HepG2 (cell line): ENCODE measurements at regions not wholly inside any gene's neighbourhood (a gene's known extent, or its start where the extent isn't known, plus 50 kb on each side); places are given as distances from the start of the nearest gene placed in this dataset.

Experiments used
- ATAC-seq: fragments of 200-7000 bp; cut with Tn5 transposase; 3 replicates; pipeline ENCODE4 v1.9.1; 2020; ENCODE audit warnings: mild to moderate bottlenecking, moderate library complexity
- BruUV-seq: library from RNA; stranded (reverse); fragments of 400-500 nt; replicated peaks from 2 replicates; lab custom pipeline; 2021; lab: Mats Ljungman, UMichigan
- CTCF ChIA-PET: fragments of 300-600 bp; formaldehyde crosslinking; extraction: SDS; loops from one replicate; lab custom pipeline; 2021; ENCODE audit warnings: low total read pairs, inconsistent platforms, low intra/inter-chr PET ratio; lab: Yijun Ruan, JAX
- POLR2A ChIA-PET: fragments of 350-600 bp; sonication (Branson Sonifier 250); formaldehyde crosslinking; loops from one replicate; lab custom pipeline; 2020; ENCODE audit warnings: antibody characterized with exemption, inconsistent platforms; lab: Yijun Ruan, JAX
- DNase-seq: peaks from one replicate; pipeline ENCODE4 v3.0.0-alpha.2; 2015; ENCODE audit warnings: low spot score
- FAIRE-seq: peaks from 3 replicates; lab custom pipeline; 2011; peaks lifted over from hg19 to GRCh38; lab: Jason Lieb, UNC
- H2AFZ ChIP-seq: one replicate; pipeline ENCODE4 v1.6.1; 2011; ENCODE audit warnings: low read length, inconsistent platforms
- H3K27ac ChIP-seq: fragments of 300-600 bp; 3 replicates; pipeline ENCODE4 v1.8.0; 2011; ENCODE audit warnings: mixed run types, mild to moderate bottlenecking, mixed read lengths, low read length, inconsistent platforms; ENCODE audit not compliant: insufficient read depth; ENCODE audit errors: extremely low read length
- H3K27me3 ChIP-seq, 2 experiments: fragments of 200-600 bp in 1 of 2; 2 replicates in 1 of 2; 3 replicates in 1 of 2; pipeline versions ENCODE4 v1.6.0 to v1.8.0; 2011; ENCODE audit warnings: low read length in 2 of 2, mild to moderate bottlenecking in 2 of 2, moderate library complexity in 2 of 2, inconsistent platforms in 1 of 2; ENCODE audit not compliant: insufficient read depth in 2 of 2, control insufficient read depth in 1 of 2
- H3K36me3 ChIP-seq, 2 experiments: fragments of 200-600 bp in 1 of 2; replicated peaks in 1 of 2; 2 replicates in 1 of 2; 3 replicates in 1 of 2; pipeline versions ENCODE4 v1.5.1 to v1.8.0; 2011; ENCODE audit warnings: low read length in 2 of 2, inconsistent platforms in 1 of 2; ENCODE audit not compliant: insufficient read depth in 2 of 2, control insufficient read depth in 1 of 2
- H3K4me1 ChIP-seq: 2 replicates; pipeline ENCODE4 v1.5.1; 2012; ENCODE audit warnings: low read length, inconsistent platforms; ENCODE audit not compliant: insufficient read depth
- H3K4me2 ChIP-seq: 2 replicates; pipeline ENCODE4 v1.6.0; 2011; ENCODE audit warnings: low read depth, low read length, inconsistent platforms
- H3K4me3 ChIP-seq, 3 experiments: fragments of 200-600 bp in 1 of 3; sonication (generic), shearing (Covaris generic) in 1 of 3; replicated peaks in 1 of 3; 2 replicates each; pipeline ENCODE4 v1.5.1; 2011 to 2016; ENCODE audit warnings: low read length in 3 of 3, inconsistent platforms in 2 of 3, low read depth in 2 of 3, mild to moderate bottlenecking in 2 of 3, control low read depth in 1 of 3, mixed read lengths in 1 of 3; ENCODE audit not compliant: insufficient read depth in 1 of 3
- H3K79me2 ChIP-seq: one replicate; pipeline ENCODE4 v1.6.1; 2011; ENCODE audit warnings: low read length, inconsistent platforms; ENCODE audit not compliant: insufficient read depth
- H3K9ac ChIP-seq: 2 replicates; pipeline ENCODE4 v1.6.0; 2011; ENCODE audit warnings: mild to moderate bottlenecking, low read depth, low read length, inconsistent platforms; ENCODE audit not compliant: insufficient read depth
- H3K9me3 ChIP-seq: 2 replicates; pipeline ENCODE4 v1.5.1; 2012; ENCODE audit warnings: mild to moderate bottlenecking, low read length
- H4K20me1 ChIP-seq: 2 replicates; pipeline ENCODE4 v1.6.0; 2011; ENCODE audit warnings: inconsistent platforms, mild to moderate bottlenecking, low read length, moderate library complexity; ENCODE audit not compliant: insufficient read depth
- CERS6 ChIP-seq: sonication (generic); formaldehyde crosslinking; IDR thresholded peaks from 2 replicates; pipeline ENCODE4 v1.5.0; 2020; ENCODE audit warnings: missing genetic modification reagents
- CHCHD3 ChIP-seq: sonication (generic); formaldehyde crosslinking; IDR thresholded peaks from 2 replicates; pipeline ENCODE4 v1.8.0; 2022; ENCODE audit warnings: mild to moderate bottlenecking, missing genetic modification reagents, moderate library complexity
- FOXP4 ChIP-seq: sonication (generic); formaldehyde crosslinking; IDR thresholded peaks from 2 replicates; pipeline ENCODE4 v1.4.0; 2020; ENCODE audit warnings: missing genetic modification reagents
- GATAD2A ChIP-seq: IDR thresholded peaks from 2 replicates; pipeline ENCODE4 v1.6.1; 2016
- KLF6 ChIP-seq: IDR thresholded peaks from 2 replicates; pipeline ENCODE4 v1.8.0; 2016; ENCODE audit warnings: missing biosample characterization, missing genetic modification reagents
- NR2F2 ChIP-seq: IDR thresholded peaks from 2 replicates; pipeline ENCODE4 v1.6.1; 2012; ENCODE audit warnings: low read depth, inconsistent platforms, borderline replicate concordance
- SIX1 ChIP-seq: sonication (generic); formaldehyde crosslinking; IDR thresholded peaks from 2 replicates; pipeline ENCODE4 v1.4.0; 2020; ENCODE audit warnings: missing genetic modification reagents, borderline replicate concordance
- TFDP1 ChIP-seq: IDR thresholded peaks from 2 replicates; pipeline ENCODE4 v1.6.1; 2016; ENCODE audit warnings: missing compliant biosample characterization, missing genetic modification reagents, borderline replicate concordance
- TIGD3 ChIP-seq: sonication (generic); formaldehyde crosslinking; IDR thresholded peaks from 2 replicates; pipeline ENCODE4 v1.5.1; 2020; ENCODE audit warnings: mild to moderate bottlenecking, missing genetic modification reagents, borderline replicate concordance
- XRCC5 ChIP-seq: fragments of 200-400 bp; formaldehyde crosslinking; optimal IDR thresholded peaks from 2 replicates; pipeline ENCODE3; 2017; ENCODE audit warnings: mild to moderate bottlenecking, low read length
- ZBTB38 ChIP-seq: sonication (generic); formaldehyde crosslinking; IDR thresholded peaks from 2 replicates; pipeline ENCODE4 v1.5.1; 2020; ENCODE audit warnings: mild to moderate bottlenecking, missing genetic modification reagents
- ZFP90 ChIP-seq: sonication (generic); formaldehyde crosslinking; IDR thresholded peaks from 2 replicates; pipeline ENCODE4 v1.8.0; 2022; ENCODE audit warnings: missing genetic modification reagents, mild to moderate bottlenecking, inconsistent platforms, borderline replicate concordance
- ZMYM2 ChIP-seq: sonication (generic); formaldehyde crosslinking; IDR thresholded peaks from 2 replicates; pipeline ENCODE4 v1.8.0; 2022; ENCODE audit warnings: mild to moderate bottlenecking, missing genetic modification reagents
- ZNF614 ChIP-seq: IDR thresholded peaks from 2 replicates; pipeline ENCODE4 v1.6.1; 2018; ENCODE audit warnings: missing biosample characterization, missing genetic modification reagents, inconsistent platforms, borderline replicate concordance
- ZNF672 ChIP-seq: sonication (generic); formaldehyde crosslinking; IDR thresholded peaks from 2 replicates; pipeline ENCODE4 v1.8.1; 2022; ENCODE audit warnings: missing genetic modification reagents
- ZNF709 ChIP-seq: sonication (generic); formaldehyde crosslinking; IDR thresholded peaks from 2 replicates; pipeline ENCODE4 v1.5.0; 2020; ENCODE audit warnings: mild to moderate bottlenecking, missing genetic modification reagents
- ZNF883 ChIP-seq: sonication (generic); formaldehyde crosslinking; IDR thresholded peaks from 2 replicates; pipeline ENCODE4 v1.5.1; 2020; ENCODE audit warnings: mild to moderate bottlenecking, missing genetic modification reagents; ENCODE audit errors: not compliant biosample characterization
- ZNF891 ChIP-seq: sonication (generic); formaldehyde crosslinking; IDR thresholded peaks from 2 replicates; pipeline ENCODE4 v1.5.0; 2020; ENCODE audit warnings: mild to moderate bottlenecking, missing genetic modification reagents
- ZSCAN21 ChIP-seq: sonication (generic); formaldehyde crosslinking; IDR thresholded peaks from 2 replicates; pipeline ENCODE4 v1.8.0; 2022; ENCODE audit warnings: mild to moderate bottlenecking, missing genetic modification reagents, moderate library complexity, borderline replicate concordance
- WGBS: methylation state at CpG from one replicate; pipeline ENCODE4 v1.1.6; 2017; ENCODE audit warnings: low lambda C conversion rate; 5-methylcytosine and 5-hydroxymethylcytosine counted together
- in situ Hi-C: cut with HindIII; loops from 2 replicates; pipeline ENCODE4 v1.10.0; 2017; ENCODE audit warnings: low pct_unique_long_range_greater_than_20kb; ENCODE audit not compliant: extremely low pct_ligation_motif_present
- intact Hi-C: fragments of 100-400 bp; cut with micrococcal nuclease; formaldehyde crosslinking; loops from one replicate; pipeline ENCODE4 v1.10.0; 2022; ENCODE audit not compliant: unreplicated experiment

GRCh38 chrX:13099121-13099520, 54.7 kb upstream of the FAM9C start (continued):
- no peak for TF ChIP-seq TFDP1 (CRISPR knock-in tag)
- TF ChIP-seq ZNF891, result no peak
- TF ChIP-seq XRCC5, result no peak
- no peak for TF ChIP-seq ZBTB38
- no peak for TF ChIP-seq KLF6
- TF ChIP-seq ZSCAN21 (CRISPR knock-in tag), result no peak

- Histone ChIP-seq H3K9ac (no peak overlapping the region), H4K20me1 (no peaks in the 10 kb centered on the region), H3K79me2 (no peaks in the 10 kb centered on the region), H3K36me3 (no peaks in the 10 kb centered on the region), H3K9me3 (no peaks in the 10 kb centered on the region), H3K27ac (no peak overlapping the region), H3K4me2 (no peak overlapping the region), H3K27me3 (no peaks in the 10 kb centered on the region), H3K4me1 (no peaks in the 10 kb centered on the region), H2AFZ (no peak overlapping the region), H3K4me3 (no peak overlapping the region)
- intact Hi-C loops (no loop called here), in situ Hi-C loops (no loop called here)
- TF ChIP-seq TIGD3 (CRISPR knock-in tag), result no peak
- no peak for TF ChIP-seq CHCHD3 (CRISPR knock-in tag)
- no peak for TF ChIP-seq FOXP4 (CRISPR knock-in tag)
- no peak for TF ChIP-seq SIX1 (CRISPR knock-in tag)
- TF ChIP-seq ZNF614 (CRISPR knock-in tag), result no peak
- TF ChIP-seq ZMYM2 (CRISPR knock-in tag), result no peak
- TF ChIP-seq ZNF672 (CRISPR knock-in tag), result no peak
- no peak for TF ChIP-seq ZFP90 (CRISPR knock-in tag)
- no peak for TF ChIP-seq NR2F2
- no peak for TF ChIP-seq CERS6 (CRISPR knock-in tag)
- TF ChIP-seq ZNF883, result no peak
- no peak for TF ChIP-seq ZNF709 (CRISPR knock-in tag)
- no peak for TF ChIP-seq GATAD2A (CRISPR knock-in tag)
- no peak for ATAC-seq
- no TSS peak for BruUV-seq
- 47% methylated on average over 2 of the region's 2 CpGs for WGBS
- no peak for DNase-seq
- POLR2A ChIA-PET, result no interaction called here
- no peak for FAIRE-seq
- CTCF ChIA-PET, result no interaction called here
Observed at GRCh38 chrX:13096728-13097127, 52.3 kb upstream of the FAM9C start.
